ENCODE measurements at regions not wholly inside any gene's neighbourhood (a gene's known extent, or its start where the extent isn't known, plus 50 kb on each side); places are given as distances from the start of the nearest gene placed in this dataset.
"Not testable (repeated sequence)": the region's sequence is repeated elsewhere in the genome, so short reads cannot be mapped to it uniquely, and the experiment has no call there.

GRCh38 chr11:130682471-130682870 is 233.8 kb downstream of the SNX19 start:
- not testable (repeated sequence) for DNase-seq

DNA sequence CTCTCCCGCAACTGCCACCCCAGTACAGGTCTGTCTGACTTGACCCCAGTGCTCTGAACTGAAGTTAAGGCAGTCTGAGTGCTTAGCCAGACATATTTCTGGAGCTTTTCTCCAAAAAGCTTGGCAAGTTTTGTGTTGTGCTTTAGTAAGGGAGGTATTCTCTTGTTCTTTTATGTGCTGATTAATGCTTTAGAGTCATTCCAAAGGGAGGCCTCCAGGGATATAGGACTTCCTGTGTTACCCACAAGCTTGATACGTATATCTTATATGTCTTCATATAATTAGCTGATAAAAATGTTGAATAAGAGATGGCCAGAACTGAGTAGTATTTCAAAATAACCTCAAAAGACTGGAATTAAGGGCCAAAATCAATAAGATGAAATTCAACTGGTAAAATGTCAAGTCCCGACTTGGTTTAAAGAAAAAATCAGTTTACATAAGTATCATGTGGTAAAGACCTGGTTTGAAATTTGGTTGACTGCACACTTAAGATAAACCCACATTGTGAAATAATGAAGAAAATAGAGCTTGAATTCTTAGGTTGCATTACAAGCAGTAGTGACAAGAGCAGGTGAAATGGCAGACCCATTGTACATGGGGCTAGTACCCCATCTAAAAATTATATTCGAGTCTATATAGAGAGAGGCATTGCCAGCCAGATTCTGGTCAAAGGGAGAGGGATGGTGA is 226.9 kb downstream of the SNX19 start:
- DNase-seq = no peak

DNA sequence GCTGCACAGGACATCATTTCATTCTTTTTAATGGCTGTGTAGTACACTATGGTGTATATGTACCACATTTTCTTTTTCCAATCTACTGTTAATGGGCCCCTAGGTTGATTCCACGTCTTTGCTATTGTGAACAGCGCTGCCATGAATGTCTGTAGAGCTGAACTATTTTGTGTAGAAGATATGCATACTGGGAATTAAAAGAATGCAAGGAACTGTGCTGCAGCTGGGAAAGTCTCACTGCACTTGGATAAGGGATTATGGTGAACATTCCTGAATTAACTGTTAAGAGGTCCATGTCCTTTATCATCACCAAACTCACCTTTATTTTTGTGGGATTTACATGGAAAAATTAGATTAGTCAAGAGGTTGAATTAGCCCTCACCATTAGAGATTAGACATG is 224.7 kb downstream of the SNX19 start:
- DNase-seq = no peak

DNA sequence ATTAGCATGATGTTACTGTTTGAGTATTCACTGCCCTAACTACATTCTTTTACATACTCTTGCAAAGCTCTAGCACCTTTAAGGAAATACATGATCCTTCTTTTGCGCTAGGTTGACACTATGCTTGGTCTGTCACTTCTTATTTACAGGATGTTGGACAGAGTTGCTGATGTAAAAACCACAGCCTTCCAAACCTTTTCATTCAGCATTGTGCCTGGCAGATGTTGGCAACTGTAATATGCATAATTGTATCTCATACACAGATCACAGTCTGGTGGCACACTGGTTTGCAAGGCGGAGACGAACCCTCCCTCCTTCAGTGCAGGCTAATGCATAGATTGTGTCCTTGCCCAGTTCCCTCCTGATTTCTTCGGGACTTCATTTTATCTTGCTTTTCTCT is 224.1 kb downstream of the SNX19 start:
- DNase-seq = no peak

- DNase-seq = no peak
Measured at GRCh38 chr11:130693543-130693942, 222.7 kb downstream of the SNX19 start.

- no peak for DNase-seq
Measured at GRCh38 chr11:130694488-130695045, 221.7 kb downstream of the SNX19 start.

- no peak for DNase-seq
Measured at GRCh38 chr11:130698174-130698573, 218.1 kb downstream of the SNX19 start.

DNA sequence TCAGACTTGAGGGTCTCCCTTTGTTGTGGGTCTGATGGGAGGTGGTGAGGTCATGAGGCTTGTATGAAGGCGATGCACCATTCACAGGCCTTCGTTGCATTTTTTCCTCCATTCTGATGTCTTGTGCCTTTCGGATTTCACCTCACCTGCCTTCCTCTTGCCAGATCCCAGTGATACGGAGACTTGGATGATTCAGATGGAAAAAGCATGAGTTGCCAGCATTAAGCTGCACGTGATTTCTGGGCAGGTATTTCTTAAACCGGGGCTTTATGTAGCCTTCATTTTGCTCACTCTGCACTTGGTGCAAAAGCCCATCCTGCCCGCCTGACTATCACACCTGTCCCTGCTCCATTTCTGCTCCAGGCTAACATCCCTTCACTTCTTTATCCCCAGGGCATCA is 216.7 kb downstream of the SNX19 start:
- no peak for DNase-seq

DNA sequence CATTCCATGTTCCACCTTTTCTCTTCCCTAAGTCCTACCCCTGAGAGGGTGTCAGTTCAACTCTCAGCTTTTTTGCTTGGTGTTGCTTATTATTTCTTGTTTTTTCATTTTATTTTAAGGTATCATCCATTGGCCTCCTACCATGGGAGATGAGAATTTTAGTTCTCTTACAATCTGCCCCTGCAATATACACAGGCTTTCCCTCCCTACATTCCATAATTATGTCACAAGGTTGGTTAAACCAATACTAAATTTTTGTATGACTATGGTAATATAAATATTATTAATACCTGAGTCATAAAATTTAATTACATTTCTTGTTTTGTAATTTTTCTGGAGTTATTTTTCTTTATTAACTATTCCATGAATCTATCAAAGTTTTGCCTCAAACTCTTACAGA is 216.2 kb downstream of the SNX19 start:
- DNase-seq = no peak

GRCh38 chr11:130703489-130704190 is 212.6 kb downstream of the SNX19 start:
- DNase-seq = no peak

- DNase-seq = peak; percentile 14
Measured at GRCh38 chr11:130705670-130706421, 210.4 kb downstream of the SNX19 start.

- DNase-seq = no peak
Measured at GRCh38 chr11:130706572-130706971, 209.7 kb downstream of the SNX19 start.

- no peak for DNase-seq
Measured at GRCh38 chr11:130707217-130707616, 209.1 kb downstream of the SNX19 start.

- no peak for DNase-seq
Measured at GRCh38 chr11:130709531-130709930, 206.7 kb downstream of the SNX19 start.

DNA sequence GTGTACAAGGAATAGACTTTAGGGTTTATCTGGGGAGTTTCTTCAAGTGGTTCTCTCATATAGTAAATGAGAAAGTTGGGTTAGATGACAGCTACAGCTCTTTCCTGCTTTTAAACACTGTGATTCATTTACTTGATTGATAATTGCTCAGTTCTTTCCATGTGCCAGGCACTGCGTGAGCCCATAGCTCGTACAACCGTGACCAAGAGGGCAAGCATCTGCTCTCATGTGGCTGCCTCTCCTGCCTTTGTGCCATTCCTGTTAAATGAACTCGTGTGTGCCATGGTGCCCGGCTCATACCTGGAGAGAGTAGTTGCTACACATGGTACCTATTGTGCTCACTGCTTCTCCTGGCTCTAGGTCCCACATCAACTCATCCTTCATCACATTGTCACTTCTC is 206.3 kb downstream of the SNX19 start:
- no peak for DNase-seq

GRCh38 chr11:130710497-130711012 is 205.7 kb downstream of the SNX19 start:
- DNase-seq = no peak

DNA sequence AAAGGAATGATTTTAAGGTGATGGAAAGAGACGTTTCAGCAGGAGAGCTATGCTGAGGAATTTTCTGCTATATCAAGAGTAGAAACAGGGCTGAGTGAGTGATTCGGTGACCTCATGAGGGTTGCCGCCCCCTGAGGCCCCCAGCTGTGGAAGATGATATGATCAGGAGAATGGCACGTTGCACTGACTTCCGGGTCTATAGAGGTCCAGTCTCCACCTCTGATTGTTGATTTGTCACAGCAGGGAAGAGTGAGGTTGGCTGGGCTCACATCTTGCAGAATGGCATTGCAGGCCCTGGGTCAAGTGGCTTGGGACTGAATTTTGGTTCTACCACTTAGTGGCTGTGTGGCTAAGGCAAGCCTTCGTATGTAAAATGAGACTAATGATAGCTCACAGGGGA is 205.1 kb downstream of the SNX19 start:
- DNase-seq = no peak

DNA sequence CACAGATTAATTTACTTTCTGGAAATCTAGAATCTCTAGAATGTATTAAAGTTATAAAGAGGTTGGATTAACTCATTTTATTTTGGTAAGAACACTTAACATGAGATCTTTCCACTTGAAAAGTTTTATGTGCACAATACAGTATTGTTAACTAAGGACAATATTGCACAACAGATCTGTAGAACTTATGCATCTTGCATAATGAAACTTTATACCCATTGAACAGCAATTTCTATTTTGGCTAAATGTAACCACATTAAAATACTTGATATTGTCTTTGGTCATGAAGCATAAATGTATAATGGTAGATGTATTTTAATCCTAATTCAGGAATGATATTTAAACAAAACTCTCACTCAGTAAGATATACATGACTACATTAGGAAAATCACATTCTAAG is 203.8 kb downstream of the SNX19 start:
- no peak for DNase-seq

DNA sequence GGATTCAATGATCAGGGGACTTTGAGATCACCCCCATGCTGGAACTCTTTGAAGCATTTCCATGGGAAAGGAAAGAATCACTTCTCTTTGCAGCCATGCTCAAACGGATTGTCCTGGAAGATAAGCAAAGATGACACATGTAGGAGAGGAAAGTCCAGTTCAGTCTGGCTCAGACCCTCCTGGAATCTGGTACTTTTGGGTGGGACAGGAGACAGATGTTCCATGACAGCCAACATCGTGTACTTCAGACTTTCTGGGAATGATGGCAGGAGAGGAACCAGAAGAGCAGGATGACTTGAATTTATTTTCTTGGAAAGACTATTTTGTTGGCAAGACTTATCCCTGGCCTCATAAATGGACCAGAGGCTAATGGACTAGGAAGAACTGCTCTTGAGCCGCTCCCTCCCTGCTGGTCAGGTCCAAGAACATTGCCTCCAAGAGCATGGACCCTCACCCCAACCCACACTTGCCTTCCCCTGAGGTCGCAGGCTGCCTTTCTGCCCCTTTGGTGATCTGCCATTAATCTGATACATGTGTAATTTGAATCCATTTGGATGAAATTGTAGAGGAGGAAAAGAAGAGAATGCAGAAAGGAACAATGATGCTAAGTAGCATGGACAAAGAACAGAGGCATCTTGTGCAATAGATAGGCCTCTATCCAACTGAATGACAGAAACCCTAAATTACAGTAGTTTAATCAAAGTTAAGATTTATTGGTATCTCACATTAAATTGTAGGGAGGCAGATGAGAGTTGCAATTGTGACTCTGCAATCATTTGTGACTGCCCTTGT is 201.0 kb downstream of the SNX19 start:
- DNase-seq = no peak

GRCh38 chr11:130715877-130716220 is 200.4 kb downstream of the SNX19 start:
- DNase-seq = no peak

- no peak for DNase-seq
Measured at GRCh38 chr11:130718120-130718519, 198.2 kb downstream of the SNX19 start.

- no peak for DNase-seq
Measured at GRCh38 chr11:130719220-130719915, 196.9 kb downstream of the SNX19 start.
